GM12865 (cell line): ENCODE measurements at regions not wholly inside any gene's neighbourhood (a gene's known extent, or its start where the extent isn't known, plus 50 kb on each side); places are given as distances from the start of the nearest gene placed in this dataset.
"Not testable (repeated sequence)": the region's sequence is repeated elsewhere in the genome, so short reads cannot be mapped to it uniquely, and the experiment has no call there.

Source experiments
- DNase-seq: peaks from one replicate; pipeline ENCODE4 v3.0.0; 2010; ENCODE audit warnings: low read depth
- H3K4me3 ChIP-seq: 2 replicates; pipeline ENCODE4 v1.5.1; 2011; ENCODE audit warnings: mild to moderate bottlenecking, low read depth, low read length, control low read depth
- TF ChIP-seq, protein P1 (sequence below): IDR thresholded peaks from 2 replicates; pipeline ENCODE4 v1.5.1; 2011; ENCODE audit warnings: low read length, control low read depth, low read depth, inconsistent platforms; ENCODE audit not compliant: insufficient read depth; ENCODE audit errors: missing control alignments

DNA sequence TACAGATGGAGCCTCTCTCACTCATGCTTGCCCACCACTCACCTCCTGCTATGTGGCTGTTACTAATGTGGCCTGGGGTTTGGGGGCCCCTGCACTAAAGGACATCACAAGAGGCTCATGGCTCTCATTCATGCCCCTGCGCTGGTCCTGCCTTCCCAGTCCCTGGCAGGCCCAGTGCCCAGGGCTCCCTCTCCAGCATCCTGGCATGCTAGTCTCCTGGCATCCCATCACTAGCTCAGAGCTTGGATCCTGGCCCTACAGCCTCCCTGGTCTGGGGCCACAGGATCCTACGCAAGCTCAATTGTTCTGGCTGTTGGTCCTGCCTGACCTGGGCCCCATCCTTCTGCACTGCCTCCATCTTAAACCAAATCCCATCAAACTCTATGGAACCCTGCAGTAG lies 685.4 kb downstream of the PTPRU start:
- TF ChIP-seq, protein P1, sequence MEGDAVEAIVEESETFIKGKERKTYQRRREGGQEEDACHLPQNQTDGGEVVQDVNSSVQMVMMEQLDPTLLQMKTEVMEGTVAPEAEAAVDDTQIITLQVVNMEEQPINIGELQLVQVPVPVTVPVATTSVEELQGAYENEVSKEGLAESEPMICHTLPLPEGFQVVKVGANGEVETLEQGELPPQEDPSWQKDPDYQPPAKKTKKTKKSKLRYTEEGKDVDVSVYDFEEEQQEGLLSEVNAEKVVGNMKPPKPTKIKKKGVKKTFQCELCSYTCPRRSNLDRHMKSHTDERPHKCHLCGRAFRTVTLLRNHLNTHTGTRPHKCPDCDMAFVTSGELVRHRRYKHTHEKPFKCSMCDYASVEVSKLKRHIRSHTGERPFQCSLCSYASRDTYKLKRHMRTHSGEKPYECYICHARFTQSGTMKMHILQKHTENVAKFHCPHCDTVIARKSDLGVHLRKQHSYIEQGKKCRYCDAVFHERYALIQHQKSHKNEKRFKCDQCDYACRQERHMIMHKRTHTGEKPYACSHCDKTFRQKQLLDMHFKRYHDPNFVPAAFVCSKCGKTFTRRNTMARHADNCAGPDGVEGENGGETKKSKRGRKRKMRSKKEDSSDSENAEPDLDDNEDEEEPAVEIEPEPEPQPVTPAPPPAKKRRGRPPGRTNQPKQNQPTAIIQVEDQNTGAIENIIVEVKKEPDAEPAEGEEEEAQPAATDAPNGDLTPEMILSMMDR: no peak
- no peak for DNase-seq
- H3K4me3 ChIP-seq: no peak overlapping the region

DNA sequence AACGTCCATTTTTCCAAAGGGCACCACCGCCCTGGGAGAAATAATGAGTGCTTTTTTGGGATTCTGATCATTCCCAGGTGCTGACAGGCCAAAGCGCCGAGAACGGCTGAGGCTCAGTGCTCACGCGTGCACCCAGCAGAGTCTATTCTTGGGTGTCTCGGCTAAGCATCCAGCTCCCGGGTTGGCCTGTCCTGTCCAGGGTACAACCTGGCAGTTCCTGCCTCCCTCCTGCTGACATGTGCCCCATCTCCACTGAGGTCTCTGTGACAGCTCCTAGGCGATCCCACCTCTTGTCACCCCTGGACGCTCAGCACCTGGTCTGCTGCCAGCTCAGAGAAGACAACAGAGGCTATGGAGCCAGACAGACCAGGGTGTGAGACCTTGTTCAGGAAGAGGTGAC lies 684.5 kb downstream of the PTPRU start:
- TF ChIP-seq, protein P1: no peak
- no peak overlapping the region for H3K4me3 ChIP-seq
- DNase-seq: no peak

DNA sequence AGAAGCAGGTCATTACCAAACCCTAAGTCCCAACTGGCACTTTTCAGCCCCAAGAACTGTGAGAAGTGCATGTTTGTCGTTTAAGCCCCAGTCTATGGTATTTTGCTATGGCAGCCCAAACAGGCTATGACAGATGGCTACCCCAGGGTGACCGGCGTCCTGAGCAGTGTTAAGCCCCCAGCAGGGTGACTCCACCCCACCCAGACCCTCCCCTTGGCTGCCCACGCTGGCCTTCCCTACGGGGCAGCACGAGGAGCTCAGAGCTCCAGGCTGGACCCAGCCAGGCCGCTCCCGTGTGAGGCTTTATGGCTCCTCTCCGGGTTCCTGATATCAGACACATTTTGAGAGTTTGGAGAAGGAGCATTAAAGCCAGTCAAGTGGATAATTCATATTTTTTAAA lies 684.0 kb downstream of the PTPRU start:
- no peak overlapping the region for H3K4me3 ChIP-seq
- TF ChIP-seq, protein P1: no peak
- DNase-seq: no peak

DNA sequence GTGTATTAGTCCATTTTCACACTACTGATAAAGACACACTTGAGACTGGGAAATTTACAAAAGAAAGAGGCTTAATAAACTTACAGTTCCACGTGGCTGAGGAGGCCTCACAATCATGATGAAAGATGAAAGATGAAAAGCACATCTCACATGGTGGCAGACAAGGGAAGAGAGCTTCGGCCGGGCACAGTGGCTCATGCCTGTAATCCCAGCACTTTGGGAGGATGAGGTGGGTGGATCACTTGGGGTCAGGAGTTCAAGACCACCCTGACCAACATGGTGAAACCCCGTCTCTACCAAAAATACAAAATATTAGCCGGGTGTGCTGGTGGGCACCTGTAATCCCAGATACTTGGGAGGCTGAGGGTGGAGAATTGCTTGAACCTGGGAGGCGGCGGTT lies 682.7 kb downstream of the PTPRU start:
- DNase-seq, H3K4me3 ChIP-seq: not testable (repeated sequence)

DNA sequence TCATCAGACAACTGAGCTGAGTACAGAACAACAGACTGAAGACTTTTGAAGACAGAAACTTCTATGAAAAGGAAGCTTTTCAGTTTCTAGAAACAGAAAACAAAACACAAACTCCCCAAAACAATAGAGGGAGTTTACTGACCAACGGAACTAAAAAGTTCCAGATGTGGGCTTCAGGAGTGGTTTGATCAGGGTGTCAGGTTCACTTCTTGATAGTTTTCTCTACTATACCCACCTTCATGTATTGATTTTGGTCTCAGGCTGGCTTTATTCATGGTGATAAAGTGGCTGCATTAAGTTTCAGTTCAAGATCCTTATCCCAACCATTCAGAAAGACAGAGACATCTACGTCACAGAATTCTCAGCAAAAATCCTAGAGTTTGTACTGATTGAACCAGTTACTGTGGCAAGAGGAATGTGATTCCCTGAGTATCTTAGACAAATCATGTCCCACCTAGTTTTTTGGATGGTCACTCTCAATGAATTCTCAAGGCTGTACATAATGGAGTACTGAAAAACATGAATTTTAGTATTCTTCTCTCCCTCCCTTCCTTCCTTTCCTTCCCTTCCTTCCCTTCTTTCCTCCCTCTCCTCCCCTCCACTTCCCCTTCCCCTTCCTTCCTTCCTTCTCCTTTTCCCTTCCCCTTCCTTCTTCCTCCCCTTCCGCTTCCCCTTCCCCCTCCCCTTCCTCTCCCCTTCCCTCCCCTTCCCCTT lies 680.5 kb downstream of the PTPRU start:
- TF ChIP-seq, protein P1: no peak
- no peak for DNase-seq
- H3K4me3 ChIP-seq: no peak overlapping the region

DNA sequence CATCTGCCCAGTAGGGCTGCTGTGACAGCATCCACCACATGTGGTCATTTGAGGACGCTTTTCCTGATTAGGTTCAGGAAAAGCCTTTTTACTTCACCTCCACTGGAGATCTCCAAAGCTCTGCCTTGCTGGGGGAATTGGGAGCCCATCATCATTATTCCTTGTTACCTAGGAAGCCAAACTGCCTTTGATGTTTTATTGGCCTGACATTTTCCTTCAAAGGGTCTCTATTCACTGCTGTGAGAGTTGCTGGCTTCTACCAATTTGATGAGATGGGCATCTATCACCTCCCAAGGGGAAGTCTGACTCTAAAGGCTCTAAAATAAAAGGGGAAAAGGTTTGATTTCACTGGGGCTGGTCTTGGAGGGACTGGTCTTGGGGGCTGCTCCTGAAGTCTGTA lies 678.6 kb downstream of the PTPRU start:
- TF ChIP-seq, protein P1: no peak
- DNase-seq: no peak

DNA sequence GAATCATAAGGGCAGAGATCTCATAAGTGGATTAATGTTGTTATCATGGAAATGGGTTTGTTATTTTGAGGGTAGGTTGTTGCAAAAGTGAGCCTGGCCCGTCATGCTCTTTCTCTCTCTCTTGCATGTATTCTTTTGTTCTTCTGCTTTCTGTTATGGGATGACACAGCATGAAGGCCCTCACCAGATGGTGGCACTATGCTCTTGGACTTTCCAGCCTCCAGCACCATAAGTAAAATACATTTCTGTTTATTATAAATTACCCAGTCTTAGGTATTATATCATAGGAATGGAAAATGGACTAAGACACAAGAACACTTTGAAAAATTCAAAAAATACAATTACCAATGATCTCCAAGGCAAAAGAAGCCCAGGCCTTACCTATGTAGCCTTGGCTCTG lies 676.1 kb downstream of the PTPRU start:
- peak; percentile 15 for DNase-seq
- no peak overlapping the region for H3K4me3 ChIP-seq
- TF ChIP-seq, protein P1: peak; percentile 28

More for the DNA sequence above, 678.6 kb downstream of the PTPRU start:
- no peak overlapping the region for H3K4me3 ChIP-seq

DNA sequence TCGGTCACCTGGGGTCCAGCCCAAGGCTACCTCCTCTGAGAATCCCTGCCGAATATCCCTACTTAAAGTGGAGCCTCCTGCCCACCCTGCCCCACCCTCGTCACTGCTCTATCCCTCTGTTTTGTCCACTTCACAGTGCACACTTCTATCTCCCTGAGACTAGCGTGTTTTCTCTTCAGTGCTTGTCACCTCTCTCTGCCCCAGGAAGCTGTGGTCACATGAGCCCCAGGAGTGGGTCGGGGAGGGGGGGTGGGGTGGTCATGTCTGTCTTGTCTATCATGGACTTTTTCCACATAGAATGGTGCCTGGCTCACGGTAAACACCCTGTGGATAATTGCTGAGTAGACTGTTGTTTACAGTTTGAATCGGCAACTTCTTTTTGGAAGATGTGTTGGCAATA lies 673.6 kb downstream of the PTPRU start:
- no peak overlapping the region for H3K4me3 ChIP-seq
- TF ChIP-seq, protein P1: no peak
- no peak for DNase-seq
